OCI-LY1 (cell line): ENCODE measurements at regions not wholly inside any gene's neighbourhood (a gene's known extent, or its start where the extent isn't known, plus 50 kb on each side); places are given as distances from the start of the nearest gene placed in this dataset.

ENCODE experiments used
- EZH2 ChIP-seq: fragments of 200-600 bp; sonication (generic), shearing (Covaris generic); IDR thresholded peaks from 2 replicates; pipeline ENCODE4 v1.8.0; 2017; ENCODE audit warnings: borderline replicate concordance, mixed run types, mild to moderate bottlenecking, antibody characterized with exemption, low read length, moderate library complexity, mixed read lengths
- TF ChIP-seq, protein P1 (sequence below): fragments of 200-600 bp; sonication (generic), shearing (Covaris generic); IDR thresholded peaks from 2 replicates; pipeline ENCODE4 v1.5.1; 2017; ENCODE audit warnings: mild to moderate bottlenecking, antibody characterized with exemption, low read length, moderate library complexity, mixed read lengths

DNA sequence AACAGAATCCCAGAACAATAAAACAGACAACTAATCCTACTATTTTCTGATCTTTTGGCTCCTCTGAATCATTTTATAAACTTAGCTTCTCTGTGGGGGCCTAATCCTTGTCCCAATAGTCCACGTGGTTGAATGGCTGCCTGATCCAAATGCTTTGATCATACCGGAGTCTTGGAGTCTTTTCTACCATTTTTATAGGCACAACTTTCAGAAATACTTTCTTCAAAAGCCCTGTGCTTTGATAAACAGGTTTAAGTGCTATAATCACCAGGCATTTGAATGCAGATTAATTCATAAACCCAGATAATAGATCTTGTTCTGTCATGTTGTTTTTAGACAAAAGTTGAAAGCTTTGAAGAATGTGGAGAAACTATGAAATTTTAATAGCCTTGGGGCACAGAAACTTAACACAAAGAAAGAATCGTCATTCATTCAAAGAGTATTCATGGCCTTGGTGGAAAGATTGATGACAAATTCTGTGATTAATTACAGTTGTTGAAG, 163.7 kb downstream of the AHR start:
- TF ChIP-seq, protein P1, sequence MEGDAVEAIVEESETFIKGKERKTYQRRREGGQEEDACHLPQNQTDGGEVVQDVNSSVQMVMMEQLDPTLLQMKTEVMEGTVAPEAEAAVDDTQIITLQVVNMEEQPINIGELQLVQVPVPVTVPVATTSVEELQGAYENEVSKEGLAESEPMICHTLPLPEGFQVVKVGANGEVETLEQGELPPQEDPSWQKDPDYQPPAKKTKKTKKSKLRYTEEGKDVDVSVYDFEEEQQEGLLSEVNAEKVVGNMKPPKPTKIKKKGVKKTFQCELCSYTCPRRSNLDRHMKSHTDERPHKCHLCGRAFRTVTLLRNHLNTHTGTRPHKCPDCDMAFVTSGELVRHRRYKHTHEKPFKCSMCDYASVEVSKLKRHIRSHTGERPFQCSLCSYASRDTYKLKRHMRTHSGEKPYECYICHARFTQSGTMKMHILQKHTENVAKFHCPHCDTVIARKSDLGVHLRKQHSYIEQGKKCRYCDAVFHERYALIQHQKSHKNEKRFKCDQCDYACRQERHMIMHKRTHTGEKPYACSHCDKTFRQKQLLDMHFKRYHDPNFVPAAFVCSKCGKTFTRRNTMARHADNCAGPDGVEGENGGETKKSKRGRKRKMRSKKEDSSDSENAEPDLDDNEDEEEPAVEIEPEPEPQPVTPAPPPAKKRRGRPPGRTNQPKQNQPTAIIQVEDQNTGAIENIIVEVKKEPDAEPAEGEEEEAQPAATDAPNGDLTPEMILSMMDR, result no peak
- no peak for TF ChIP-seq EZH2
